HG02763 (cell line): ENCODE measurements at regions not wholly inside any gene's neighbourhood (a gene's known extent, or its start where the extent isn't known, plus 50 kb on each side); places are given as distances from the start of the nearest gene placed in this dataset.

Experiments used
- ATAC-seq: cut with Tn5 transposase; IDR thresholded peaks from one replicate; pipeline ENCODE4 v1.9.1; 2021; ENCODE audit warnings: mild to moderate bottlenecking, moderate library complexity; ENCODE audit not compliant: unreplicated experiment

GRCh38 chr3:34175636-34176176 is 377.3 kb downstream of the PDCD6IP start:
- ATAC-seq: no peak

GRCh38 chr3:34176723-34177122 is 378.3 kb downstream of the PDCD6IP start:
- ATAC-seq: no peak

GRCh38 chr3:34178415-34178814 is 380.0 kb downstream of the PDCD6IP start:
- no peak for ATAC-seq

DNA sequence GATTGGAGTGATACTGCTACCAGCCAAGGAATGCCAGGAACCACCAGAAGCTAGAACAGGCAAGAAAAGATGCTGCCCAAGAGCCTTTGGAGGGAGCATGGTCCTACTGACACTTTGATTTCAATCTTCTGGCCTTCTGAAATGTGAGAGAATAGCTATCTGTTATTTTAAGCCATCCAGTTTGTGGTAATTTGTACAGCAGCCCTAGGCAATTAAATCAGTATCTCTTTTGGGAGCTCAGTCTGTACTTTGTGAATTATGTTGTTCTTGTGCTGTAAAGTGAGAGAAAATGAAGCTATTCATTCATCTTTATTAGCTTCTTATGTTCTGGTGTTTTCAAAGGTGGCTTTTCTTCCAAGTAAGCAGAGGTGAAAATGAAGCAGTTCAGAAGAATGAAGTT is 381.3 kb downstream of the PDCD6IP start:
- ATAC-seq: no peak

GRCh38 chr3:34180532-34180931 is 382.1 kb downstream of the PDCD6IP start:
- ATAC-seq: no peak

DNA sequence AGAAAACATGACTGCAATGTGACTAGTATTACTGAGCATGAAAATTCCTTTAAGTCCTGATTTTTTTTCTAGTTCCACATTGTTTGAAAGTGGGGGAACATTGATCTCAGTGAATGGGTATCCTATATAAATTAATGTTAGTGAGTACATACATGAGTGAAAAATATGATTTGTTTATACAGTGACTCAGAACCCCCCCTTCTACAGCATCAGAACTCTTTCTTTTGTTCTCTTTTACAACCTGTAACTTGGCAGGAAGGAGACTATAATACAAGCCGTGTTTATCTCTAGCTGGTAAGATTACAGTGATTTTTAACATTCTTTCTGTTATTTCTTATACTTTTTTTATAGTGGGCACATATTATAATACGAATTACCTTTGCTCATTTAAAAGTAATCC is 384.7 kb downstream of the PDCD6IP start:
- no peak for ATAC-seq

DNA sequence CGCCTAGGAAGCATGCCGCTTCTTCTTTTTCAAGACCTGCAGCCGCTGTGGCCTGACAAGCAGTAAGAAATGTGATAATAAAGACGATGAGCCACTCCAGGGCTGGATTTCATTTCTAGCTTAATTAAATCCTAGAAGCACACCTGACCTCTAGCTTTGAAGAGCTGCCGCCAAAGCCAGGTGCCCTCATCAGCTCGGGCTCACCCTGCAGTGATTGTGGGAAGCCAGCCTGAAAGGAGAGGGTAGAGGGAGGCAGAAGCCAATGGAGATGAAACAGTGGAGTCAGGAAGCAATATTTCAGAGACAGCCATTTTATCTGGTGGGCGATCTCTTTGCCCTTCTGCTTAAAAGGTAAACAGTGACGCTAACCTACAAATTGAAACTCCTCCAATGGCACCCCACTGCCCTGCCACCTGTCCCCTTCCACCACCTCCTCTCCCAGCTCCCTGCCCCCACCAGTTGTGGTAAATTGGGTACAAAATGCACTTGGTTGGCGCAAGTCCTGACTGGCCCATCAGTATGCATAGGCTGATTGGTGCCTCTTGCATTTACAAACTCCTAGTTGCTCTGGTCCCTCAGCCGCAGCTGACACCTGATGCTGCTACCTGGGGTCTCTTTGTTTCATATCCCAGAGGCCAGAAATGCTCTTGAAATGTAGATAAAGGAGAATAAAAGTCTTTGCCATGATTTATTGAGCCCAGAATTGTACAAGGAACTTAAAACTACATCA is 385.3 kb downstream of the PDCD6IP start:
- no peak for ATAC-seq

DNA sequence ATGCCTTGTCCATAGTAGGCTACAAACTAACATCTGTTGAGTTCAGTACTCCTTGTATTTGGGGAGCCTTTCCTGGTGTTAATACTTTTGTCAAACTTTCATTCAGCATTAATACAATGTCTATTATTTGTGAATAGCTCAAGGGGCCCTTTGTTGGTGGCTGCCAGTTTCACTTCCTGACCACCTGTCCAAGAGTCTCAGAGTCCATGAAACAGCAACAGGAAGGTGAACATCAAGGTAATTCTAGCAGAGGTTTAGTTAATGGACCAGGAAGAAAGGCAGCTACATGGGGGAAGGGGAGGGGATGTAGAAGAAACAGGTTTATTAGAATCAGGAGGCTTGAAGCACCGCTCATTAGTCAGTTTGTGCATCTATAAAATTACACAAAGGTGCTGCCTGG is 386.9 kb downstream of the PDCD6IP start:
- ATAC-seq: no peak

GRCh38 chr3:34189133-34189532 is 390.7 kb downstream of the PDCD6IP start:
- ATAC-seq: no peak

DNA sequence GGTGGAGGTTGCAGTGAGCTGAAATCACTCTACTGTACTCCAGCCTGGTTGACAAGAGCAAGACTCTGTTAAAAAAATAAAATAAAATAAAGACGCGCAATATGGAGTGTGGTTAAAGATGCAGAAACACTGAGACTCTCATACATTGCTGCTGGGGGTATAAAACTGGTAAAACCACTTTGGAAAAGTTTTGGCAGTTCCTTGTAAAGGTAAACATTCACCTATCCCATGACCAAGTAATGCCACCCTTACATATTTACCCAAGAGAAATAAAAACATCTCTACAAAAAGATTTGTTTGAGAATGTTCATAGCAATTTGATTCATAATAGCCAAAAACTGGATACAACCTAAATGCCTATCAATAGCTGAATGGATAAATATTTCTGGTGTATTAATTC is 398.5 kb downstream of the PDCD6IP start:
- ATAC-seq: no peak

DNA sequence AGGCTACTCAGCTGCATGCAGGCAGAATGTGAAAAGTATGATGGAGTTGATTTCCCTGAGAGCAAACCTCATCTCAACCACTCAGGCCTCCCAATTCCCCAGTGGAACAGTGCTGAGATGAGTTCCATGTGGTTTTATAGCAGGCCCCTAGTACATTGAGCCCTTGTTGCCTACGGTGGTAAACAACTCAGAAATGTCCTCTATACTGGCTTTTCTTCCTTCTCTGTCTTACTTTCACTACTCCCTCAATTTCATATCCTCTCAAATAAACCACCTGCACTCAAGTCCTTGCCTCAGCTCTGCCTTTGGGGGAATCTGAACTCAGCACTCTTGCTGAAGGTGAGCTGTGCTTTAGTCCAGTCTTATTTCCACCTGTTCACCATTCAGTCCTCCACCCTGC is 399.9 kb downstream of the PDCD6IP start:
- no peak for ATAC-seq

DNA sequence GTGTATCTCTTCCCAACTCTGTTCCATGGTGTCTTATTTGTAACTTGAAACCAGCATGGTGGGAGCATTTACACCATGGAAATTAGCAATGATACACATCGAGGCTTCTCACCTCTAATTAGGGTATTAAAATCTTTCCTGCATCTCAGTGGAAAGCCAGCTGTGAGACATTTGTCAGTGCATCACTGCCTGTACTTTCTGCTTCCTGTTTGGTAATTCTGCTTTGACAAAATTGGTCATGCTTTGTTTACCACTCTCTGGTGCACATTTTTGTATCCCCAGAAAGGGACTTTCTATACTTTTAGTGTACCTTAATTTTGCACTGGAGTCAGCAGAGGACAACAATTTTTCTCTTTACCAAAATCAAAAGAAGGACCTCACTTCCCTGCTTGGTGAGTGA is 402.1 kb downstream of the PDCD6IP start:
- ATAC-seq: peak; percentile 94

GRCh38 chr3:34202975-34203374 is 404.5 kb downstream of the PDCD6IP start:
- no peak for ATAC-seq

DNA sequence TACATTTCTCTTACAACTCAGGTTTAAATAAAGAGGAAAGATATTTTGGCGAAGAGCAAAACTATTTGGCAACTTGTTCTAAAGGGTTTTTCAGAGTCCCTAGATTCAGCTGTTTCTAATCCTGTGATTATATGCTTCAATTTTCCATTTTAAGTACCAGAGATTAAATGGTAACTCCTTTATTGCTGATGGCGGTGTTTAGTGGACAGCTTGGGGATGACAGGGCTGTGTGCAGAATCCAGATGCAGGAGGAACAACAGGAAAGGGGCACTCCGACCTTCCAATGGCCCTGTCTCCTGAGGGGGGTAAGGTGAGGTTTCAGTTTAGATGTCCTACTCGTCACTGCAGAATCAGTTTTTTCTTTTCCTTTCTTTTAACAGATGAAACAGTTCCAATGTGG is 405.0 kb downstream of the PDCD6IP start:
- no peak for ATAC-seq

DNA sequence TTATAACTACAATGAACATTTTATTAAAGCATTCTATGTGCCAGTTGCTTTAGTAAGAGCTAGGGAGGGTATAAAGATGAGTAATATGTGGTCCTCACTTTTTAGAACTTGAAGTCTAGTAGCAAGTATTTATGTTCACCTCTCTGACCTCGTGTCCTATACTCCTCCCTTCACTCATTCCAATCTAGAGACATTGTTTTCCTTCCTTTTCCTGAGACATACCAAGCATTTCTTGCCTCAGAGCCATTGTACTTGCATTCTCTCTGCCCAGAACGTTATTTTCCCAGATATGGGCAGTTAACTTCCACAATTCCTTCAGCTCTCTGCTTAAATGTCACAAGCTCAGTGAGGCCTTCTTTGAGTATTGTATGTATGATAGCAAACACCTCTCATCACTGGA is 408.6 kb downstream of the PDCD6IP start:
- no peak for ATAC-seq

GRCh38 chr3:34207806-34208205 is 409.4 kb downstream of the PDCD6IP start:
- no peak for ATAC-seq

GRCh38 chr3:34212175-34212574 is 413.7 kb downstream of the PDCD6IP start:
- no peak for ATAC-seq

DNA sequence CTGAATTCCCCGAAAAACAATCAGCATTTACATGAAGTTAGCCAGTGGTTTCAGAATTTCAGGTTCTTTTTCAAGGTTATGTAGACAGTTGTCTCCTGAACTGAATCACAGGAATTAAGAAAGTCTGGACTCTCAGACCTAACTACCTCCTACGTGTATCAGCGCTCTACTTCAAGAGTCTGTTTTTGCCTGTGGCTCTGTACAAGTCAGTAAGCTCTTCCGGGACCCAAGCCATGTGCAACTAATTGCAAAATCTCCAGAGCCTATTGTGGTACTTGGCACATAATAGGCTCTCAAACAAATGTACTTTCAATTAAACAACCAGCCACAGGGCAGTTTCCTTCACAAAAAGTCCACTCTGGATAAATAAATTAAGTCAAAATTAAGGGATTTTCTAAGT is 414.2 kb downstream of the PDCD6IP start:
- no peak for ATAC-seq

- ATAC-seq: no peak
These were observed 415.0 kb downstream of the PDCD6IP start for GRCh38 chr3:34213478-34213877.

DNA sequence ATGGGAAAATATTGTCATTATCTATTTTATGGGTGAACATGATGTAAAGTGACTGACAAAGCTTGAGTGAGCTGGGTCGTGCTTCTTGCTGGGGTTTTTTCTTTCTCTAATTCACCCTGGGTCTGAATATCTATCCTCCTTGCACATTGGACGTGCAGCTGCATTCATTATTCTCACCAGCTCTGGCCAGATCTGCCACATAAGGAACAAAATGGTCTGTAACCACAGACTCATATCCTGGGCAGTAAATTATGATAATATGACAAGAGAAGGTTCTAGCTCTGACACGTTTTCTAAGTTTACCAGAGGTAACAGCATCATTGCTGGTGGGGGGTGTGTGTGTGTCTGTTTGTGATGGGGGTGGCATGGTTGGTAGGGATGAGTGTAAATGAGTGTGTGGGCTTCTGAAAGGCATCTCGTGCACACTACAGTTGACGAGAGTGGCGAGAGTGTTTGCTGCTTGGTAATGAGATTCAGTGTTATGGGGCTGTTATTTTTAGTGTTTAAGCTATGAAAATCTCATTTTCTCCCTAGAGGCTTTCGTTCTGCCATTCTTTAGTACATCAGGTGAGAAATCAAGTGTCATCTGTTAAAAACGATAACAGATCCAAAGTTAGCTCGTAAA is 418.4 kb downstream of the PDCD6IP start:
- no peak for ATAC-seq

- no peak for ATAC-seq
These were observed 420.4 kb downstream of the PDCD6IP start for GRCh38 chr3:34218706-34219385.

DNA sequence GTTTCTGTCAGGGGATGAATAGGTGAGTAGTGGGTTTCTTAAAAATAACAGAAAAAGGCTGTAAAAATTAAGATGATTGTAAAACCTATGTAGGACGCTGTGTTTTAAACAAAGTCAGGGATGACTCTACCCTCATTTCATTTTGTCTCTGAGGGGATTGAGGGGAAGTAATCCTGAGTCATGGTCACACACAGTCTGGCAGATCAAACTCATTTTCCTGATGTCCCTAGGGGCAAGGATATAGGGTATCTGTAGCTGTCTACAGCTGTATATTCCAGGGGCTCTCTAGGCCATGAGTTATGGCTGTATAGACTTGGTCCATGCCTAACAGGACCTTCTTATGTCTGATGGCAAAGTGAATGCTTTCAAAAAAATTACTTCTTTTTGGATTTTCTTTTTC is 421.1 kb downstream of the PDCD6IP start:
- no peak for ATAC-seq
